Lung (tissue), 11 donors: ENCODE measurements at regions not wholly inside any gene's neighbourhood (a gene's known extent, or its start where the extent isn't known, plus 50 kb on each side); places are given as distances from the start of the nearest gene placed in this dataset.

Source experiments
- ATAC-seq: fragments of 200-7000 bp; cut with Tn5 transposase; one replicate; pipeline ENCODE4 v1.9.1; 2020; ENCODE audit warnings: moderate number of reproducible peaks; ENCODE audit not compliant: insufficient read depth, low FRiP score
- DNase-seq, 3 donors: peaks; one replicate each; pipeline ENCODE4 v3.0.0-alpha.2; 2013 to 2017
- H3K27ac ChIP-seq, 2 donors: one replicate each; pipeline ENCODE4 v1.5.1; 2013; ENCODE audit warnings: mild to moderate bottlenecking in 2 of 2, moderate library complexity in 2 of 2, control low read depth in 1 of 2, inconsistent platforms in 1 of 2, low read depth in 1 of 2, low read length in 1 of 2
- H3K27me3 ChIP-seq, 3 donors: one replicate each; pipeline ENCODE4 v1.5.1; 2013; ENCODE audit warnings: low read length in 2 of 3; ENCODE audit not compliant: control insufficient read depth in 3 of 3, insufficient read depth in 3 of 3
- H3K36me3 ChIP-seq, 4 donors: one replicate each; pipeline ENCODE4 v1.5.1; 2013; ENCODE audit warnings: low read length in 4 of 4, mild to moderate bottlenecking in 1 of 4, moderate library complexity in 1 of 4; ENCODE audit not compliant: control insufficient read depth in 4 of 4, insufficient read depth in 4 of 4
- H3K4me1 ChIP-seq, 5 donors: one replicate each; pipeline ENCODE4 v1.5.1; 2013; ENCODE audit warnings: low read length in 5 of 5, mild to moderate bottlenecking in 2 of 5, moderate library complexity in 1 of 5; ENCODE audit not compliant: control insufficient read depth in 5 of 5, insufficient read depth in 5 of 5
- H3K4me3 ChIP-seq: one replicate; pipeline ENCODE4 v1.5.1; 2013; ENCODE audit warnings: mild to moderate bottlenecking, control low read depth, moderate library complexity
- H3K9ac ChIP-seq, 2 donors: one replicate each; pipeline ENCODE4 v1.5.1; 2013; ENCODE audit warnings: low read length in 2 of 2, control low read depth in 1 of 2; ENCODE audit not compliant: insufficient read depth in 1 of 2
- H3K9me3 ChIP-seq, 4 donors: one replicate each; pipeline ENCODE4 v1.5.1; 2013; ENCODE audit warnings: low read length in 3 of 4, mild to moderate bottlenecking in 1 of 4, moderate library complexity in 1 of 4; ENCODE audit not compliant: control insufficient read depth in 4 of 4, insufficient read depth in 3 of 4
- CTCF ChIP-seq: IDR thresholded peaks from 2 replicates; pipeline ENCODE4 v1.5.1; 2012; ENCODE audit warnings: mild to moderate bottlenecking; ENCODE audit errors: control extremely low read depth, extremely low read depth
- WGBS, 2 donors: extraction: QIAGEN DNeasy Blood & Tissue Kit; methylation state at CpG; one replicate each; pipeline ENCODE4 v1.1.7; 2013; 5-methylcytosine and 5-hydroxymethylcytosine counted together
- donor health status: control.
- donor health status: control.
- donor health status: Bipolar disorder and iron deficiency.
- donor health status: healthy.
- donor health status: DM: yes; HTN: yes; CAD: no.

- H3K27me3 ChIP-seq, result no peaks in the 10 kb centered on the region
- no peak overlapping the region for H3K4me3 ChIP-seq
- ATAC-seq (no peak), DNase-seq (no peak)
- H3K4me1 ChIP-seq, result no peaks in the 10 kb centered on the region
- no peaks in the 10 kb centered on the region for H3K36me3 ChIP-seq
- no peak for TF ChIP-seq CTCF
- no peaks in the 10 kb centered on the region for H3K9me3 ChIP-seq
- no peak overlapping the region for H3K9ac ChIP-seq
- H3K27ac ChIP-seq, result no peak overlapping the region
These were observed 303.6 kb downstream of the HTR1B start for GRCh38 chr6:77159730-77160129.

GRCh38 chr6:77151241-77151640 lies 312.1 kb downstream of the HTR1B start:
- H3K36me3 ChIP-seq, result no peaks in the 10 kb centered on the region
- no peak overlapping the region for H3K27ac ChIP-seq
- TF ChIP-seq CTCF, result no peak
- H3K4me3 ChIP-seq, result no peak overlapping the region
- H3K27me3 ChIP-seq, result no peaks in the 10 kb centered on the region
- H3K9me3 ChIP-seq, result no peaks in the 10 kb centered on the region
- no peak overlapping the region for H3K9ac ChIP-seq
- no peaks in the 10 kb centered on the region for H3K4me1 ChIP-seq
- WGBS, 2 donors, result 69% methylated on average over 4 of the region's 4 CpGs
- ATAC-seq (no peak), DNase-seq (no peak)

- no peak overlapping the region for H3K4me3 ChIP-seq
- TF ChIP-seq CTCF, result no peak
- ATAC-seq (no peak), DNase-seq (no peak)
- H3K4me1 ChIP-seq, result no peaks in the 10 kb centered on the region
- no peak overlapping the region for H3K9ac ChIP-seq
- H3K9me3 ChIP-seq, result no peaks in the 10 kb centered on the region
- H3K27me3 ChIP-seq, result no peaks in the 10 kb centered on the region
- H3K36me3 ChIP-seq, result no peaks in the 10 kb centered on the region
- no peak overlapping the region for H3K27ac ChIP-seq
These were observed 312.6 kb downstream of the HTR1B start for GRCh38 chr6:77150736-77151135.

- H3K9me3 ChIP-seq, result no peaks in the 10 kb centered on the region
- no peaks in the 10 kb centered on the region for H3K4me1 ChIP-seq
- H3K27me3 ChIP-seq, result no peaks in the 10 kb centered on the region
- TF ChIP-seq CTCF, result no peak
- ATAC-seq (no peak), DNase-seq (no peak)
- H3K9ac ChIP-seq, result no peak overlapping the region
- no peak overlapping the region for H3K4me3 ChIP-seq
- WGBS, 2 donors, result 79 to 91% methylated on average over 1 of the region's 1 CpG
- H3K36me3 ChIP-seq, result no peaks in the 10 kb centered on the region
- H3K27ac ChIP-seq, result no peak overlapping the region
These were observed 318.0 kb downstream of the HTR1B start for GRCh38 chr6:77145244-77145643.
